NCI-H345 (cell line): ENCODE measurements at regions not wholly inside any gene's neighbourhood (a gene's known extent, or its start where the extent isn't known, plus 50 kb on each side); places are given as distances from the start of the nearest gene placed in this dataset.
"Not testable (repeated sequence)": the region's sequence is repeated elsewhere in the genome, so short reads cannot be mapped to it uniquely, and the experiment has no call there.

ENCODE experiments used
- DNase-seq: peaks from one replicate; lab custom pipeline; 2025; lab: John Stamatoyannopoulos, UW

- no peak for DNase-seq
Observed at GRCh38 chr2:215658635-215659305, 222.9 kb upstream of the FN1 start.

GRCh38 chr2:215657844-215658243, 222.0 kb upstream of the FN1 start:
- no peak for DNase-seq

- DNase-seq: no peak
Observed at GRCh38 chr2:215654148-215654819, 218.4 kb upstream of the FN1 start.

- no peak for DNase-seq
Observed at GRCh38 chr2:215653344-215654030, 217.6 kb upstream of the FN1 start.

GRCh38 chr2:215652388-215652787, 216.5 kb upstream of the FN1 start:
- DNase-seq: no peak

GRCh38 chr2:215651412-215651811, 215.5 kb upstream of the FN1 start:
- DNase-seq: no peak

GRCh38 chr2:215644233-215644897, 208.5 kb upstream of the FN1 start:
- no peak for DNase-seq

GRCh38 chr2:215638687-215639086, 202.8 kb upstream of the FN1 start:
- no peak for DNase-seq

- DNase-seq: no peak
Observed at GRCh38 chr2:215637651-215638050, 201.8 kb upstream of the FN1 start.

- DNase-seq: no peak
Observed at GRCh38 chr2:215636816-215637215, 200.9 kb upstream of the FN1 start.

GRCh38 chr2:215635788-215636139, 199.9 kb upstream of the FN1 start:
- no peak for DNase-seq

- DNase-seq: no peak
Observed at GRCh38 chr2:215635071-215635787, 199.4 kb upstream of the FN1 start.

- DNase-seq: no peak
Observed at GRCh38 chr2:215633360-215633759, 197.5 kb upstream of the FN1 start.

GRCh38 chr2:215631696-215632095, 195.8 kb upstream of the FN1 start:
- DNase-seq: no peak

GRCh38 chr2:215630796-215631195, 194.9 kb upstream of the FN1 start:
- DNase-seq: not testable (repeated sequence)

GRCh38 chr2:215627771-215628170, 191.9 kb upstream of the FN1 start:
- no peak for DNase-seq

- no peak for DNase-seq
Observed at GRCh38 chr2:215626812-215627281, 191.0 kb upstream of the FN1 start.

GRCh38 chr2:215626063-215626462, 190.2 kb upstream of the FN1 start:
- DNase-seq: no peak

GRCh38 chr2:215625207-215625606, 189.3 kb upstream of the FN1 start:
- no peak for DNase-seq

- DNase-seq: no peak
Observed at GRCh38 chr2:215624423-215624829, 188.6 kb upstream of the FN1 start.

GRCh38 chr2:215622837-215623236, 187.0 kb upstream of the FN1 start:
- no peak for DNase-seq

GRCh38 chr2:215621381-215621780, 185.5 kb upstream of the FN1 start:
- no peak for DNase-seq
